ENCODE measurements at regions not wholly inside any gene's neighbourhood (a gene's known extent, or its start where the extent isn't known, plus 50 kb on each side); places are given as distances from the start of the nearest gene placed in this dataset.

DNA sequence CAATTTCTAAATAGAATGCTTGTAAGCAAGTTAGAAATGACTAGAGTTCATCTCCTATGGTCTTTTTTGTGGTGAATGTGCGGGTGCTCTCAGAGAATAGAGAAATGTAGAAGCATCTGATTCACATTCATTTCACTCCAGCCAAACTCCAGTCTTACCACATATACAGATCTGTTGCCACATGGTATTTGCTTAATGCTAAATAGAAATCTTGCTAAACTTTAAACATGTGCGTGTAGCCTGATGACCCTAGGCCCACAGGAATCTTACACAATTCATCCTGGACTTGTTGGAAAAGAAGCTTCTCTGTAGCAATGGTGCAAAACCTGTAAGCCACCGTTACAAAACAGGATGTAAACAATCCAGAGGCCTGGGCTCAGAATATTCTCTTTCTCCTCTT lies 135.2 kb downstream of the PCSK1 start:
- TF ChIP-seq CTCF (IDR thresholded peaks at IDR 0.05; ENCODE audit: control extremely low read depth in 1 of 3, insufficient read depth in 1 of 3, low read depth in 1 of 3, low read length in 3 of 3) (no peak), ASH2L (IDR thresholded peaks at IDR 0.05; ENCODE audit: low read length) (no peak), MAX (IDR thresholded peaks at IDR 0.05) (no peak), RFX5 (IDR thresholded peaks at IDR 0.05; ENCODE audit: borderline replicate concordance, low read depth, low read length) (no peak), PHF8 (conservative IDR thresholded peaks at IDR 0.05; ENCODE audit: low read depth, low read length) (no peak), USF2 (IDR thresholded peaks at IDR 0.05; ENCODE audit: low read length) (no peak), TBP (IDR thresholded peaks at IDR 0.05; ENCODE audit: low read depth, low read length) (no peak), EZH2 (IDR thresholded peaks at IDR 0.05; ENCODE audit: low read depth, low read length, severe bottlenecking) (no peak), GTF2F1 (IDR thresholded peaks at IDR 0.05; ENCODE audit: borderline replicate concordance, low read depth, low read length) (no peak), RNF2 (IDR thresholded peaks at IDR 0.05; ENCODE audit: borderline replicate concordance, low read depth, low read length, missing control alignments, poor library complexity, severe bottlenecking) (no peak), BRCA1 (IDR thresholded peaks at IDR 0.05; ENCODE audit: low read depth, low read length) (no peak), SIN3A (conservative IDR thresholded peaks at IDR 0.05 in 1 of 2, IDR thresholded peaks at IDR 0.05 in 1 of 2; ENCODE audit: low read depth in 1 of 2, low read length in 2 of 2) (no peak)

Data from H1 (cell line).